ENCODE measurements at regions not wholly inside any gene's neighbourhood (a gene's known extent, or its start where the extent isn't known, plus 50 kb on each side); places are given as distances from the start of the nearest gene placed in this dataset.

- no peak overlapping the region for H3K4me3 ChIP-seq (ENCODE audit: low read depth, low read length)
- no peaks in the 10 kb centered on the region for H3K36me3 ChIP-seq (ENCODE audit: insufficient read depth, low read length)
- no peak overlapping the region for H2AFZ ChIP-seq (ENCODE audit: low read length, unreplicated experiment)
- no peak overlapping the region for H3K27ac ChIP-seq (ENCODE audit: low read depth, low read length)
- no peaks in the 10 kb centered on the region for H3K79me2 ChIP-seq (ENCODE audit: control insufficient read depth, insufficient read depth, low read length, unreplicated experiment)
- H3K27me3 ChIP-seq (ENCODE audit: insufficient read depth, low read length), result no peaks in the 10 kb centered on the region
- H3K4me1 ChIP-seq (ENCODE audit: control insufficient read depth, insufficient read depth, low read length, unreplicated experiment), result peaks cover 17% of the 10 kb centered on the region
Measured at GRCh38 chr5:93120771-93121170, 460.2 kb downstream of the NR2F1-AS1 start.

DNA sequence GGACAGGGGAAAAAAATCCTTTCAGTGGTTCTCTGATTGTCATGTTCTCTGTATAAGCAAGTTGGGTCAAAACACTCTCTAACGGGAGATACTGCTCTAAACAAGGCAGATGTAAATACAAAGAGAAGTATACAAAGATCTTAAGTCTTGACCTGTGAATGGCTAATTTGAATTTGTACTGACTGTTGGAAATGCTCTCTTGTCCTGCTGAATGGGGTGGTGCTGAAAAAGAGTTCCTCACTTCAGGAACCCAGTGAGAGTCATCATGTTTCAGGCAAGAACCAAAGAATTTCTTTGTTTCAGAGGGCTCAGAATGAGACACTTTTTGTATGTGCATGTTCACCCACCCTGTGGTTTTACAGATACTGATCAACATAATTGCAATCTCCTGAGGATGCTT lies 461.0 kb downstream of the NR2F1-AS1 start:
- Histone ChIP-seq H2AFZ (ENCODE audit: low read length, unreplicated experiment) (no peak overlapping the region), H3K4me3 (ENCODE audit: low read depth, low read length) (no peak overlapping the region), H3K36me3 (ENCODE audit: insufficient read depth, low read length) (no peaks in the 10 kb centered on the region), H3K27ac (ENCODE audit: low read depth, low read length) (no peak overlapping the region), H3K27me3 (ENCODE audit: insufficient read depth, low read length) (no peaks in the 10 kb centered on the region), H3K4me1 (ENCODE audit: control insufficient read depth, insufficient read depth, low read length, unreplicated experiment) (peaks cover 17% of the 10 kb centered on the region), H3K79me2 (ENCODE audit: control insufficient read depth, insufficient read depth, low read length, unreplicated experiment) (no peaks in the 10 kb centered on the region)

GRCh38 chr5:93117751-93118531 lies 463.1 kb downstream of the NR2F1-AS1 start:
- Histone ChIP-seq H3K36me3 (ENCODE audit: insufficient read depth, low read length) (no peaks in the 10 kb centered on the region), H3K4me3 (ENCODE audit: low read depth, low read length) (no peak overlapping the region), H2AFZ (ENCODE audit: low read length, unreplicated experiment) (no peak overlapping the region), H3K27me3 (ENCODE audit: insufficient read depth, low read length) (no peaks in the 10 kb centered on the region), H3K79me2 (ENCODE audit: control insufficient read depth, insufficient read depth, low read length, unreplicated experiment) (no peaks in the 10 kb centered on the region), H3K4me1 (ENCODE audit: control insufficient read depth, insufficient read depth, low read length, unreplicated experiment) (peaks cover 17% of the 10 kb centered on the region), H3K27ac (ENCODE audit: low read depth, low read length) (no peak overlapping the region)

- no peaks in the 10 kb centered on the region for H3K4me1 ChIP-seq (ENCODE audit: control insufficient read depth, insufficient read depth, low read length, unreplicated experiment)
- H2AFZ ChIP-seq (ENCODE audit: low read length, unreplicated experiment), result no peak overlapping the region
- no peaks in the 10 kb centered on the region for H3K27me3 ChIP-seq (ENCODE audit: insufficient read depth, low read length)
- no peak overlapping the region for H3K4me3 ChIP-seq (ENCODE audit: low read depth, low read length)
- H3K79me2 ChIP-seq (ENCODE audit: control insufficient read depth, insufficient read depth, low read length, unreplicated experiment), result no peaks in the 10 kb centered on the region
- no peaks in the 10 kb centered on the region for H3K36me3 ChIP-seq (ENCODE audit: insufficient read depth, low read length)
- H3K27ac ChIP-seq (ENCODE audit: low read depth, low read length), result no peak overlapping the region
Measured at GRCh38 chr5:93107805-93108520, 473.1 kb downstream of the NR2F1-AS1 start.

DNA sequence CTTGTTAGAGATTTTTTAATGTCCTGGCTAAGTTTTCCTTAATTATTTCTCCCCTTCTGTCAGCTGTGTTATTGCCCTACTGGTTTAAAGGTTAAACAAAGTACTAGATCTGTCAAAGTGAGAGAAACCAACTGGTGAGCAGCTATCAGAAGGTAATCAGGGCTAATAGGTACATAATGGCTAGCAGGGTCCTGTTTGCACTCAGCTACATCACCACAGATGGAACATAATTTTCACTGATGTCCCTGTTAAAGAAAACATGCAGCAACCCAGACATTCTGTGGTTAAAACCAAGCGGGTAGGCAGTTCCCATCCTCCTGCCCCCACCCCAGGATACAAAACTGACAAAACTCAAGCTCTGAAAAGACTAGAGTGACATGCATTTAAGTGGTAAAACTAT lies 473.9 kb downstream of the NR2F1-AS1 start:
- Histone ChIP-seq H3K4me3 (ENCODE audit: low read depth, low read length) (no peak overlapping the region), H3K27ac (ENCODE audit: low read depth, low read length) (no peak overlapping the region), H3K79me2 (ENCODE audit: control insufficient read depth, insufficient read depth, low read length, unreplicated experiment) (no peaks in the 10 kb centered on the region), H2AFZ (ENCODE audit: low read length, unreplicated experiment) (no peak overlapping the region), H3K4me1 (ENCODE audit: control insufficient read depth, insufficient read depth, low read length, unreplicated experiment) (no peaks in the 10 kb centered on the region), H3K27me3 (ENCODE audit: insufficient read depth, low read length) (no peaks in the 10 kb centered on the region), H3K36me3 (ENCODE audit: insufficient read depth, low read length) (no peaks in the 10 kb centered on the region)

- Histone ChIP-seq H3K27me3 (ENCODE audit: insufficient read depth, low read length) (no peaks in the 10 kb centered on the region), H2AFZ (ENCODE audit: low read length, unreplicated experiment) (no peak overlapping the region), H3K27ac (ENCODE audit: low read depth, low read length) (no peak overlapping the region)
Measured at GRCh38 chr5:93101661-93102060, 479.4 kb downstream of the NR2F1-AS1 start.

GRCh38 chr5:93100976-93101375 lies 480.0 kb downstream of the NR2F1-AS1 start:
- H3K4me1 ChIP-seq (ENCODE audit: control insufficient read depth, insufficient read depth, low read length, unreplicated experiment), result peaks cover 17% of the 10 kb centered on the region
- H3K36me3 ChIP-seq (ENCODE audit: insufficient read depth, low read length), result no peaks in the 10 kb centered on the region
- no peak overlapping the region; the same call in 1 of the 2 replicates for H3K4me3 ChIP-seq (ENCODE audit: low read depth, low read length)
- no peaks in the 10 kb centered on the region for H3K27me3 ChIP-seq (ENCODE audit: insufficient read depth, low read length)
- no peak overlapping the region for H3K27ac ChIP-seq (ENCODE audit: low read depth, low read length)
- H2AFZ ChIP-seq (ENCODE audit: low read length, unreplicated experiment), result no peak overlapping the region
- H3K79me2 ChIP-seq (ENCODE audit: control insufficient read depth, insufficient read depth, low read length, unreplicated experiment), result no peaks in the 10 kb centered on the region

More at GRCh38 chr5:93101661-93102060, 479.4 kb downstream of the NR2F1-AS1 start:
- Histone ChIP-seq H3K36me3 (ENCODE audit: insufficient read depth, low read length) (no peaks in the 10 kb centered on the region), H3K4me3 (ENCODE audit: low read depth, low read length) (no peak overlapping the region), H3K4me1 (ENCODE audit: control insufficient read depth, insufficient read depth, low read length, unreplicated experiment) (peaks cover 17% of the 10 kb centered on the region), H3K79me2 (ENCODE audit: control insufficient read depth, insufficient read depth, low read length, unreplicated experiment) (no peaks in the 10 kb centered on the region)

GRCh38 chr5:93100428-93100827 lies 480.6 kb downstream of the NR2F1-AS1 start:
- Histone ChIP-seq H2AFZ (ENCODE audit: low read length, unreplicated experiment) (no peak overlapping the region), H3K27me3 (ENCODE audit: insufficient read depth, low read length) (no peaks in the 10 kb centered on the region), H3K36me3 (ENCODE audit: insufficient read depth, low read length) (no peaks in the 10 kb centered on the region), H3K27ac (ENCODE audit: low read depth, low read length) (0 out of 2 replicates have a peak overlapping the region, but pooled peaks have one; percentile 13), H3K79me2 (ENCODE audit: control insufficient read depth, insufficient read depth, low read length, unreplicated experiment) (no peaks in the 10 kb centered on the region), H3K4me3 (ENCODE audit: low read depth, low read length) (no peak overlapping the region), H3K4me1 (ENCODE audit: control insufficient read depth, insufficient read depth, low read length, unreplicated experiment) (peaks cover 17% of the 10 kb centered on the region)

GRCh38 chr5:93099902-93100347 lies 481.1 kb downstream of the NR2F1-AS1 start:
- Histone ChIP-seq H3K4me3 (ENCODE audit: low read depth, low read length) (no peak overlapping the region), H3K27ac (ENCODE audit: low read depth, low read length) (0 out of 2 replicates have a peak overlapping the region, but pooled peaks have one; percentile 13), H3K4me1 (ENCODE audit: control insufficient read depth, insufficient read depth, low read length, unreplicated experiment) (peaks cover 17% of the 10 kb centered on the region), H3K27me3 (ENCODE audit: insufficient read depth, low read length) (no peaks in the 10 kb centered on the region), H3K36me3 (ENCODE audit: insufficient read depth, low read length) (no peaks in the 10 kb centered on the region), H3K79me2 (ENCODE audit: control insufficient read depth, insufficient read depth, low read length, unreplicated experiment) (no peaks in the 10 kb centered on the region), H2AFZ (ENCODE audit: low read length, unreplicated experiment) (no peak overlapping the region)

DNA sequence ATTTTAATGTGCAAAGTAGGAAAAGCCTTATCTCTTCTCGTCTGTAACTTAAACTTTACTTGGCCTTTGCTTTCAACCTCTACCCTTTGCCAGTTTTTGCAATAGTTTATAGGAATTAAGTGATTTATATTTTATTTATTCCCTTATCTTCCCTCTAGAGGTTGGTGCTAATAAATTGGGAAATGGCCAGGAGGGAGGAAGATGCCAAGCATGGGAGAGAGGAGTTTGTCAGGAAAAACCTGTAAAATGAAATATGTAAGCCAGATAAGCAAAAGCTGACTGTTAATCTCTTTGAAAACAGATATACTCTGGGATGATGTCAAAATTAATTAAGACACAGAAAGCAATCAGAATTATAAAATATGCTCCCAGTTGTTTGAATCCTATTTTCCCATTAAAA lies 484.5 kb downstream of the NR2F1-AS1 start:
- Histone ChIP-seq H3K27ac (ENCODE audit: low read depth, low read length) (no peak overlapping the region), H3K4me3 (ENCODE audit: low read depth, low read length) (no peak overlapping the region), H3K27me3 (ENCODE audit: insufficient read depth, low read length) (no peaks in the 10 kb centered on the region), H3K79me2 (ENCODE audit: control insufficient read depth, insufficient read depth, low read length, unreplicated experiment) (no peaks in the 10 kb centered on the region), H3K36me3 (ENCODE audit: insufficient read depth, low read length) (no peaks in the 10 kb centered on the region), H2AFZ (ENCODE audit: low read length, unreplicated experiment) (no peak overlapping the region), H3K4me1 (ENCODE audit: control insufficient read depth, insufficient read depth, low read length, unreplicated experiment) (peaks cover 26% of the 10 kb centered on the region)
